ENCODE measurements at regions not wholly inside any gene's neighbourhood (a gene's known extent, or its start where the extent isn't known, plus 50 kb on each side); places are given as distances from the start of the nearest gene placed in this dataset.

- TF ChIP-seq, protein P1, sequence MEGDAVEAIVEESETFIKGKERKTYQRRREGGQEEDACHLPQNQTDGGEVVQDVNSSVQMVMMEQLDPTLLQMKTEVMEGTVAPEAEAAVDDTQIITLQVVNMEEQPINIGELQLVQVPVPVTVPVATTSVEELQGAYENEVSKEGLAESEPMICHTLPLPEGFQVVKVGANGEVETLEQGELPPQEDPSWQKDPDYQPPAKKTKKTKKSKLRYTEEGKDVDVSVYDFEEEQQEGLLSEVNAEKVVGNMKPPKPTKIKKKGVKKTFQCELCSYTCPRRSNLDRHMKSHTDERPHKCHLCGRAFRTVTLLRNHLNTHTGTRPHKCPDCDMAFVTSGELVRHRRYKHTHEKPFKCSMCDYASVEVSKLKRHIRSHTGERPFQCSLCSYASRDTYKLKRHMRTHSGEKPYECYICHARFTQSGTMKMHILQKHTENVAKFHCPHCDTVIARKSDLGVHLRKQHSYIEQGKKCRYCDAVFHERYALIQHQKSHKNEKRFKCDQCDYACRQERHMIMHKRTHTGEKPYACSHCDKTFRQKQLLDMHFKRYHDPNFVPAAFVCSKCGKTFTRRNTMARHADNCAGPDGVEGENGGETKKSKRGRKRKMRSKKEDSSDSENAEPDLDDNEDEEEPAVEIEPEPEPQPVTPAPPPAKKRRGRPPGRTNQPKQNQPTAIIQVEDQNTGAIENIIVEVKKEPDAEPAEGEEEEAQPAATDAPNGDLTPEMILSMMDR (IDR thresholded peaks at IDR 0.05): no peak
- no peak for TF ChIP-seq POLR2A (IDR thresholded peaks at IDR 0.05)
Observed at GRCh38 chr10:28776519-28776918, 99.2 kb downstream of the BAMBI start.
